HG03460 (cell line): ENCODE measurements at regions not wholly inside any gene's neighbourhood (a gene's known extent, or its start where the extent isn't known, plus 50 kb on each side); places are given as distances from the start of the nearest gene placed in this dataset.
"Not testable (repeated sequence)": the region's sequence is repeated elsewhere in the genome, so short reads cannot be mapped to it uniquely, and the experiment has no call there.

Experiments used
- ATAC-seq: cut with Tn5 transposase; IDR thresholded peaks from one replicate; pipeline ENCODE4 v1.9.1; 2021; ENCODE audit not compliant: unreplicated experiment

- no peak for ATAC-seq
These were observed 421.8 kb downstream of the GBA3 start for GRCh38 chr4:23114538-23114937.

GRCh38 chr4:23113104-23113503 lies 420.4 kb downstream of the GBA3 start:
- ATAC-seq = no peak

- no peak for ATAC-seq
These were observed 413.8 kb downstream of the GBA3 start for GRCh38 chr4:23106516-23106915.

GRCh38 chr4:23105759-23106370 lies 413.1 kb downstream of the GBA3 start:
- ATAC-seq = no peak

GRCh38 chr4:23097251-23097650 lies 404.5 kb downstream of the GBA3 start:
- ATAC-seq = no peak

- no peak for ATAC-seq
These were observed 399.0 kb downstream of the GBA3 start for GRCh38 chr4:23091711-23092110.

GRCh38 chr4:23085249-23085568 lies 392.5 kb downstream of the GBA3 start:
- no peak for ATAC-seq

- ATAC-seq = no peak
These were observed 392.0 kb downstream of the GBA3 start for GRCh38 chr4:23084559-23085248.

- ATAC-seq = no peak
These were observed 390.7 kb downstream of the GBA3 start for GRCh38 chr4:23083391-23083790.

- not testable (repeated sequence) for ATAC-seq
These were observed 387.4 kb downstream of the GBA3 start for GRCh38 chr4:23080171-23080570.

- ATAC-seq = no peak
These were observed 378.3 kb downstream of the GBA3 start for GRCh38 chr4:23070848-23071570.

- ATAC-seq = no peak
These were observed 376.0 kb downstream of the GBA3 start for GRCh38 chr4:23068756-23069155.

- ATAC-seq = no peak
These were observed 375.6 kb downstream of the GBA3 start for GRCh38 chr4:23068287-23068686.

GRCh38 chr4:23062188-23062587 lies 369.5 kb downstream of the GBA3 start:
- ATAC-seq = no peak

GRCh38 chr4:23061431-23061830 lies 368.7 kb downstream of the GBA3 start:
- ATAC-seq = no peak

GRCh38 chr4:23060776-23061175 lies 368.0 kb downstream of the GBA3 start:
- ATAC-seq = no peak

GRCh38 chr4:23058165-23058776 lies 365.5 kb downstream of the GBA3 start:
- ATAC-seq = no peak

GRCh38 chr4:23041501-23041900 lies 348.8 kb downstream of the GBA3 start:
- no peak for ATAC-seq

- no peak for ATAC-seq
These were observed 347.8 kb downstream of the GBA3 start for GRCh38 chr4:23040539-23040938.

- no peak for ATAC-seq
These were observed 347.1 kb downstream of the GBA3 start for GRCh38 chr4:23039818-23040217.

- ATAC-seq = no peak
These were observed 346.1 kb downstream of the GBA3 start for GRCh38 chr4:23038626-23039491.
